ENCODE measurements at regions not wholly inside any gene's neighbourhood (a gene's known extent, or its start where the extent isn't known, plus 50 kb on each side); places are given as distances from the start of the nearest gene placed in this dataset.
A peak's percentile ranks its signal among the peaks of the same experiment; 100 is the strongest.

GRCh38 chr2:120441351-120441700, 95.4 kb downstream of the INHBB start:
- no peaks in the 10 kb centered on the region; the same call in 1 of the 2 replicates for H3K4me1 ChIP-seq (ENCODE audit: insufficient read depth, low read length)
- no peak overlapping the region for H3K9ac ChIP-seq (ENCODE audit: low read depth, low read length)
- no peaks in the 10 kb centered on the region for H3K36me3 ChIP-seq (ENCODE audit: insufficient read depth, low read length)

GRCh38 chr2:120441744-120442471, 96.0 kb downstream of the INHBB start:
- Histone ChIP-seq H3K9me3 (ENCODE audit: control insufficient read depth, insufficient read depth, low read length) (no peaks in the 10 kb centered on the region), H3K4me1 (ENCODE audit: insufficient read depth, low read length) (no peaks in the 10 kb centered on the region; the same call in 1 of the 2 replicates), H3K36me3 (ENCODE audit: insufficient read depth, low read length) (no peaks in the 10 kb centered on the region), H3K9ac (ENCODE audit: low read depth, low read length) (peak overlapping the region; percentile 54; the same call in 1 of the 2 replicates)

More at GRCh38 chr2:120441351-120441700, 95.4 kb downstream of the INHBB start:
- H3K9me3 ChIP-seq (ENCODE audit: control insufficient read depth, insufficient read depth, low read length): no peaks in the 10 kb centered on the region

- no peaks in the 10 kb centered on the region for H3K36me3 ChIP-seq (ENCODE audit: insufficient read depth, low read length)
- no peaks in the 10 kb centered on the region for H3K9me3 ChIP-seq (ENCODE audit: control insufficient read depth, insufficient read depth, low read length)
- H3K4me1 ChIP-seq (ENCODE audit: insufficient read depth, low read length): no peaks in the 10 kb centered on the region; the same call in 1 of the 2 replicates
- H3K9ac ChIP-seq (ENCODE audit: low read depth, low read length): peak overlapping the region; percentile 54
These were observed 96.6 kb downstream of the INHBB start for GRCh38 chr2:120442541-120442922.

- H3K9me3 ChIP-seq (ENCODE audit: control insufficient read depth, insufficient read depth, low read length): no peaks in the 10 kb centered on the region
- H3K4me1 ChIP-seq (ENCODE audit: insufficient read depth, low read length): no peaks in the 10 kb centered on the region; the same call in 1 of the 2 replicates
- no peaks in the 10 kb centered on the region for H3K36me3 ChIP-seq (ENCODE audit: insufficient read depth, low read length)
- peak overlapping the region; percentile 54 for H3K9ac ChIP-seq (ENCODE audit: low read depth, low read length)
These were observed 97.1 kb downstream of the INHBB start for GRCh38 chr2:120442923-120443571.

GRCh38 chr2:120443946-120444345, 98.0 kb downstream of the INHBB start:
- Histone ChIP-seq H3K4me1 (ENCODE audit: insufficient read depth, low read length) (no peaks in the 10 kb centered on the region; the same call in 1 of the 2 replicates), H3K36me3 (ENCODE audit: insufficient read depth, low read length) (no peaks in the 10 kb centered on the region), H3K9me3 (ENCODE audit: control insufficient read depth, insufficient read depth, low read length) (no peaks in the 10 kb centered on the region), H3K9ac (ENCODE audit: low read depth, low read length) (no peak overlapping the region)

- Histone ChIP-seq H3K9ac (ENCODE audit: low read depth, low read length) (no peak overlapping the region), H3K9me3 (ENCODE audit: control insufficient read depth, insufficient read depth, low read length) (no peaks in the 10 kb centered on the region), H3K36me3 (ENCODE audit: insufficient read depth, low read length) (no peaks in the 10 kb centered on the region), H3K4me1 (ENCODE audit: insufficient read depth, low read length) (no peaks in the 10 kb centered on the region; the same call in 1 of the 2 replicates)
These were observed 98.8 kb downstream of the INHBB start for GRCh38 chr2:120444691-120445240.

GRCh38 chr2:120445449-120446143, 99.7 kb downstream of the INHBB start:
- Histone ChIP-seq H3K4me1 (ENCODE audit: insufficient read depth, low read length) (no peaks in the 10 kb centered on the region; the same call in 1 of the 2 replicates), H3K9me3 (ENCODE audit: control insufficient read depth, insufficient read depth, low read length) (no peaks in the 10 kb centered on the region), H3K36me3 (ENCODE audit: insufficient read depth, low read length) (no peaks in the 10 kb centered on the region), H3K9ac (ENCODE audit: low read depth, low read length) (no peak overlapping the region)

- no peaks in the 10 kb centered on the region for H3K36me3 ChIP-seq (ENCODE audit: insufficient read depth, low read length)
- H3K9ac ChIP-seq (ENCODE audit: low read depth, low read length): no peak overlapping the region
- no peaks in the 10 kb centered on the region; the same call in 1 of the 2 replicates for H3K4me1 ChIP-seq (ENCODE audit: insufficient read depth, low read length)
- no peaks in the 10 kb centered on the region for H3K9me3 ChIP-seq (ENCODE audit: control insufficient read depth, insufficient read depth, low read length)
These were observed 100.5 kb downstream of the INHBB start for GRCh38 chr2:120446236-120447126.

- H3K36me3 ChIP-seq (ENCODE audit: insufficient read depth, low read length): no peaks in the 10 kb centered on the region
These were observed 101.3 kb downstream of the INHBB start for GRCh38 chr2:120447127-120447785.

GRCh38 chr2:120448436-120448835, 102.5 kb downstream of the INHBB start:
- no peak overlapping the region for H3K9ac ChIP-seq (ENCODE audit: low read depth, low read length)
- H3K4me1 ChIP-seq (ENCODE audit: insufficient read depth, low read length): no peaks in the 10 kb centered on the region; the same call in 1 of the 2 replicates
- no peaks in the 10 kb centered on the region for H3K9me3 ChIP-seq (ENCODE audit: control insufficient read depth, insufficient read depth, low read length)
- H3K36me3 ChIP-seq (ENCODE audit: insufficient read depth, low read length): no peaks in the 10 kb centered on the region

More at GRCh38 chr2:120447127-120447785, 101.3 kb downstream of the INHBB start:
- no peak overlapping the region for H3K9ac ChIP-seq (ENCODE audit: low read depth, low read length)
- no peaks in the 10 kb centered on the region for H3K9me3 ChIP-seq (ENCODE audit: control insufficient read depth, insufficient read depth, low read length)
- H3K4me1 ChIP-seq (ENCODE audit: insufficient read depth, low read length): no peaks in the 10 kb centered on the region; the same call in 1 of the 2 replicates

- Histone ChIP-seq H3K9ac (ENCODE audit: low read depth, low read length) (no peak overlapping the region), H3K9me3 (ENCODE audit: control insufficient read depth, insufficient read depth, low read length) (no peaks in the 10 kb centered on the region), H3K4me1 (ENCODE audit: insufficient read depth, low read length) (no peaks in the 10 kb centered on the region), H3K36me3 (ENCODE audit: insufficient read depth, low read length) (no peaks in the 10 kb centered on the region)
These were observed 103.2 kb downstream of the INHBB start for GRCh38 chr2:120448961-120449810.

GRCh38 chr2:120450196-120450820, 104.4 kb downstream of the INHBB start:
- no peaks in the 10 kb centered on the region for H3K36me3 ChIP-seq (ENCODE audit: insufficient read depth, low read length)
- H3K9ac ChIP-seq (ENCODE audit: low read depth, low read length): no peak overlapping the region
- no peaks in the 10 kb centered on the region for H3K9me3 ChIP-seq (ENCODE audit: control insufficient read depth, insufficient read depth, low read length)
- H3K4me1 ChIP-seq (ENCODE audit: insufficient read depth, low read length): no peaks in the 10 kb centered on the region
